NCI-H128 (cell line): ENCODE measurements at regions not wholly inside any gene's neighbourhood (a gene's known extent, or its start where the extent isn't known, plus 50 kb on each side); places are given as distances from the start of the nearest gene placed in this dataset.

Experiments
- DNase-seq: peaks from one replicate; lab custom pipeline; 2025; ENCODE audit not compliant: unreplicated experiment; lab: John Stamatoyannopoulos, UW

DNA sequence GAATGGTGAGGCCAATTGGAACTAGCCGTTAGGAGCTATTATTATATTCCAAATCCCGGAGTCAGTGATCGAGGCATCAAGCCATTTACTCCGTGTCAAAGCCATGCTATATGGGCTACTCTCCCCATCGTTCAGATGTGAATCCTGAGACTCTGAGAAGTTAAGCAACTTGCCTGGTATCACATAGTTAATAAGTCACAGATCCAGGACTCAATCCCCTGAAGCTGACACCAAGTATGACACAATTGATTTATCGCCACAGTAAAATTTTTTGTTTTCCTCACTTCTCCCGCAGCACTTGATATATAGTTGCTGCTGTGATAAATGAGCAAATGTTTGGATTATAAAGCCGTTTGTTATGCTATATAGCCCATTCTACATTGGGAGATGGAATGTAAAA lies 50.8 kb upstream of the TSHZ2 start:
- DNase-seq: no peak

DNA sequence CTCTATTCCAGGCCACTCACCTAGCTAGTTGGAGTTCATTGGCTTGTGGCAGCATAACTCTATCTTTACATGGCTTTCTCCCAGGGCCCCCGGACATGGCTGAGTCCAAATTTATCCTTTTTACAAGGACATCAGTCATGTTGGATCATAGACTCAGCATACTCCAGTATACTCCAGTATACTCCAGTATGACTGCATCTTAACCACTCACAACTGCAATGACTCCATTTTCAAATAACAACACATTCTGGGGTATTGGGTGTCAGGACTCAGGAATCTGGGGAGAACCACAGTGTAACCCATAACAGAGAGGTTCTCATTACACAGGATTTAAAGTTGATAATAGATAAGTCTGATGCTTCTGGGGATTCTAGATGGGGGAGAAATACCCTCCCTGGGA lies 53.8 kb upstream of the TSHZ2 start:
- DNase-seq: no peak

DNA sequence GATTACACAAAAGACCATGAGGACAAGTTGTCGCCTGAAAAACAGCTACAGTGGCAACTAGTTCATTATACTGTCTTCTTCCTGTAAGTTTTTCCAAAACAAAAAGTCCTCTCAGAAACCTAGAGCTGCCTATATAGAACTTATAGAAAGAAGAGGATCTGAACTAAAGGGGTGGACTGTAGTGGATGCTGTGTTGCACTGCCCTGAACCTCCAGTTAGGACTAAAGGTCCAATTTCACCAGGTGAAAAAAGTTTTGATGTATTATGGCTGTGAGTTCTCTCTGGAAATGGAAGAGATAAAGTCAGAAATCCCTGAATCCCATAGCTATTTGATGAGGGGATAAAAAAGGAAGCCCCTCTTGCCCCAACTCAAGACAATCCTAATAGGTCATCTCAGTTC lies 56.6 kb upstream of the TSHZ2 start:
- no peak for DNase-seq

DNA sequence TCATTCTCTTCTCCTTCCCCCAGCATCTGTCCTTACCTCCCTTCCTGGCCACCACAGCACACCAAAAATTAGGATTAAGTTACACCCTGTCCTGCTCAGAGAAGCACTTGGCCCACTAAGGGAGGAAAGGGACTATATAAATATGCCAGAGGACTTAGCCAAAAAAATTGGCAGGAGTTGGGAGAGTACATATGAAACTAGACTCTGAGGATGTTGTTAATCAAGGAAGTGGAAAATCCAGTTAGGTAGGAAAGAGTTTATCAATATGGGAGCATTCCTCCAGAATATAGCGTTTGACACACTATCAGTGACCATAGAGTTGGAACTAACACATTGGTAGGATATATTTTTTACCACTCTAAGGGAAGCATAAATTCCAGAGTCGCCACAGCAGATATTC lies 57.3 kb upstream of the TSHZ2 start:
- DNase-seq: no peak

DNA sequence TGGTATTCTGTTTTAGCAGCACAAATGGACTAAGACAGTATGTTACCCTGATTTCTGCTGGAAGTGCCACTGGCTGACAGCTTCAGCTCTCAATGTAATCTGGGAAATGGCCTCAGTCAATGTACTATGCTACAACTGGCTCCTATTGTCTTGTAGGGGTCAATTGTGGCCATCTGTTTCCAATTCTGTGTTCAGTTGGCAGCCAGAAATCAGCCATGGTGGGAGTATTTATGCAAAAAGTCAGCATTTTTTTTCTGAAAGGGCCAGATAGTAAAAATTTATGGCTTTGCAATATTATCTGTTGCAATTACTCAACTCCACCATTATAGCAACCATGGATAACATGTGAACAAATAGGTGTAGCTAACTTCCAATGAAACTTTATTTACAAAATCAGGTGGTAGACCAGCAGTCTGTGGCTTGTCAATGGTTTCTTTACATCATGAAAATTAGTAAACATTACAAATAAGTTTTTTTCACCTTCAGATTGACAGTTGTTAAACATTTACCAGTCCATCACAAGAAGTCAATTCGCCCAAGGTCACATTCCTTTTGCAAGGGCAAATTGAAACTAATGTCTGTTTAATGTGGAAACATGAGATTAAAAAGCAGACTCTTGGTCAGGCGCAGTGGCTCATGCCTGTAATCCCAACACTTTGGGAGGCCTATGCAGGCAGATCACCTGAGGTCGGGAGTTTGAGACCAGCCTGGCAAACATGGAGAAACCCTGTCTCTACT lies 58.3 kb upstream of the TSHZ2 start:
- no peak for DNase-seq

DNA sequence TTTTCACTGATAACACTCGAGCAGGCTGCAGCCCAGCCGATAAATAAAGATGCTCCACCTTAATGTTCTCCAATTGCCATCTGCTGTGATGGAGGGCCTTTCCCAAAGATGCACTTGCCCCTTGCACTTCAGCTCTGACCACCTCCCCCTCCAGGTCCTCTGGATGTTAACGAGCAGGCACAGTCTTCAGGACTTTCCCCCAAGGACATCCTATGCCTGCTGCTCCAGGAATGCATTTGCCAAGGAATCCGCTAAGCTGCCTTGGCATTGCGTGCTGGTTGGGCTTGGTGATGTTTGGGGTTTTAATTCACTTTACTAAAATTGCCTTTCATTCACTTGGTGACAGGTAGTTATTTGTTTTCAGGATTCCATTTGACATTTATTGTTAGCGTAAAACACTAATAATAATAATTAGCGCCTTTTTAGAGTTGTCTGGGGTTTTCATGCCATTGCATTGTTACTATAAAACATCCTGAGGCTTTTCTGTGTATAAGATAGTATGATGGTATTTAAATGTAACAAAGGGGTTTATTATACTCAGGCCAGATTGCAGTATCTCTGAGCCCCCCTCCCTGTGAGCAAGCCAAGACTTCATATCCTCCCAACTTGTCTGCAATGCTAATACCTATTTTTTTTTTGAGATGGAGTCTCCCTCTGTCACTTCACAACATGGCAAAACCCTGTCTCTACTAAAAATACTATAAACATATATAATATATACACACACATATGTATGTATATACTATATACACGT lies 66.7 kb upstream of the TSHZ2 start:
- DNase-seq: no peak

DNA sequence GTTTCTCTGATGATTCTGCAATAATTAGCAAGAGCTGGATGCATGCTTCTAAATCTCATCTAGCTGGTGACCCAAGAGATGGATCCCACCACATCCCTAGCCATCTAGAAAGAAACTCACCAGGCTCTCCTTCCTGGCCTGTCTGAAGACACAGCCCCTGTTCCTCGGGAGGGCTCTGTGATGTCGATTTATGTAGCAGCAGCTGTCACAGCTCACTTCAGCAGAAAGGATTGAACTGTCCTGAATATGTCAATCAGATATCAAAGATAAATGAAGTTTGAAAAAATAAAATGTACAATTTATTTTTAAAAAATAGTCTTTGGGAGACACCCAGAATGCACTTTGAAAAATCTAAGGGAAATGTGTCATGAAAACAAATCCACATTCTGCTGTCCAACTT lies 67.3 kb upstream of the TSHZ2 start:
- no peak for DNase-seq

DNA sequence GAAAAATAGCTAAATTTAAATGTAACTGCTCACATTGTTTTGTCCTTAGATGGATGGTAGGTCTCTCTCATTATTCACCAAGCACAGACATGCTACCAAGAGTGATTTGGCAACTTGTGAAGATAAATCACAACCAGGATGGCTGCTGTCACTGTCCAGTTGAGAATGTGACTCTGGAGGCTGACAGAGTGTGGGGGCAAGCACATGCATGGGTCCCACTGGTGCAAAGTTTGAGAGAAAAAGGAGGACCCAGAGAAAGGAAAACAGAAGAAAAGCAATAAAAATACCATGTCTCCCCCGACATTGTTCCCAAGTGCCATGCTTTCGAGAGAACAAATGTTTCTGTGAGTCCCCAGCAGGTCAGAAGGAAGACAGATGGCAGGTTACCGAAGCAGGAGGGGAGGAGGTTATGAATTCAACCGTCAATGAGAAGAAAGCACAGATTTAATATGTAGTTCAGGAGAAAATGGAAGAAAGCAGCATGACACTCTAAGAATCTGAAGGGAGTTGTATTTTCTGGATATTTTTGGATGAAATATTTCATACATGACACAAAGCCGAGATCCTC lies 73.0 kb upstream of the TSHZ2 start:
- DNase-seq: no peak

DNA sequence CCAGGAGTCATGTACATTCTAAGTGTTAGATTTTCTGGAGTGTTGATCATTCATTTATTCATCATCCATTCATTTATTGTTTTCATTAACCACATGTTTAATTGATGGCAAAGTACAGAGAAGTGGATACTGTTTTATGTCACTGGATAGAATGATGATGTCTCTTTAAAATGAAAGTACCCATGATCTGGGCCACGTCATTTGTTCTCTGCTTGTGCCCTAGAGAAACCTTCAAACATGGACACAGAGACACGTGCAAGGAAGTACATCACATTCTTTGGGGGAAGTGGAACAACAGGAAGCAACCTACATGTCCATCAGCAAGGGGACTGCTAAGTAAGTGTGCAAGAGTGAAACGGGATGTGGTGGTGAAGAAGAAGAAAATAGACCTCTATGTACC lies 75.8 kb upstream of the TSHZ2 start:
- DNase-seq: no peak

DNA sequence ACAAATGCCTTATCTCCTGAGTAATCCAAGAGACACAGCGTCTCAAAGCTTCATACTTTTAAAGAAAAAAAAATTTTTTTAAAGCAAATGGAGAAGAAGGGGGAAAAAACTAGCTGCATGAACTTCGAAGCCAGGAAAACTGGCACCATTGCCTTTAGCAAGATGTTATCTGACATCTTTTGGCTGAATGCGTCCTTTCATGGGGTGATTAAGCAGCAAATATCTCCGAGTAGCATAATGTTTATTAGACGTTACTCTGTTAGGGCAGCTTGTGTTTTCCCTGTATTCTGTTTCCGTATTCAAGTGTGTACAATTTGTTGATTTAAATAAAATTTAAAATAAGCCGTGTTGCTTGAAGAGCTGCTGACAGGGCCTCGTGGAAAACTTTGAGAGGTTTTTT lies 76.5 kb upstream of the TSHZ2 start:
- no peak for DNase-seq

DNA sequence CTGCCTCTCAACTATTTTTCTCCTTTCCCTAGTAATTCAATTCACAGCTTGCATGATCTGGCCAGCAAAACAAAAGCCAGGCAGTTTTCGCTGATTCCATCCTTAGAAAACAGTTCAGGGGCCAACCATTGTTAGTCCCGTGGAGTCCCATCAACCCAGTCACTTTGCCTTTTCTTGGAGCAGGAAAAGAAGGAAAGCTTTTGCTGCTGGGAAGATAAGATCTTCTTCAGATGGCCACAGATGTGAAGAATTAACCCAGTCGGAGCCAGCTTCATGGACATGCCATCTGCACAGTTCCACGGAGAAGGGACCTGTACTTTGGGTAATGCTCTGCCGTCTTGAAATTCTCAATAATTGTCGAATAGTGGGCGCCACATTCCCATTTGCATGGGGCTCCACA lies 76.9 kb upstream of the TSHZ2 start:
- DNase-seq: no peak

DNA sequence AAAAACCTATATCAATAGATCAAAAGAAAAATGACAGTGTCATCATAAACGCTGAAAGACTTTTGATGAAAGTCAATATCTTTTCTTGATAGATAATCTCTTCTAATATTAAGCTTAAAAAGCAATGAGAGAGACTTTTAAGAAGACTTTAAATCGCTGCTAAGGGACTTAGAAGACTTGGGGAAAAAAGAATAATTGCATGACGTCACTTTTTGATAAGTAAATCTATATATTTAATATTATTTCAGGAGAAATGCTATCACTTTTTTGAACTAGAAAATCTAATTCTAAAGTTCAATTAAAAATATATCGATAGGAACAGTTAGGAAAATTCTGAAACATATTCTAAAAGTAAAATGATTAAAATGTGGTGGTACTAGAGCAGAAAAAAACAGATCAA lies 78.7 kb upstream of the TSHZ2 start:
- DNase-seq: no peak

DNA sequence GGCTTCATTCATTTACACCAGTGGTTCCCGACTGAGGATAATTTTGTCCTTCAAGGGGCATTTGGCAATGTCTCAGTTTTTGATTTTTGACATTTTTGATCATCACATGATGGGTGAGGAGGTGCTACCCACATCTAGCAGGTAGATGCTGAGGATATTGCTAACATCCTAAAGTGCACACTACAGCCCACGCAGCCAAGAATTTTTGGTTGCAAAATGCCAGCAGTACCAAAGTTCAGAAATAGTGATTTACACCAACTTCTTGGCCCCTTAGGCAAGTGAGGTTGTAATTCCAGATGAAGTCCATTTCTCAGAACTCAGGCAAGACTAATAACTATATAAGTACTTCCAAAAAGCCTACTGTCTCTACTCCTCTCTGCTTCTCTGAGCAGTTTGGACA lies 80.1 kb upstream of the TSHZ2 start:
- DNase-seq: no peak

DNA sequence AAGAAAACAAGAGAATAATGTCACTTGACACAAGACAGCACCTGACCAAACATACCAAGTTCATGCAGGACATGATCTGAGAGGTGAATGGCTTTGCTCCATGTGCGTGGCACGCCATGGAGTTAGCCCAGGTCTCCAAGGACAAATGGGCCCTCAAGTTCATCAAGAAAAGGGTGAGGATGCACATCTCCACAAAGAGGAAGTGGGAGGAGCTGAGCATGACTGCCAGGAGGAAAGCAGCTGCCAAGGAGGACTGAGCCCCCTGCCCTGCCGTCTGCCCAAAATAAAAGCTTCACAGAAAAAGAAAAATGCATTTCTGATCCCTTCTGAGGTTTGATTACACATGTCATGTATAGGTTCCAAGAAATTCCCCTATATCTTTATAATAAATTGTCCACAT lies 82.0 kb upstream of the TSHZ2 start:
- DNase-seq: no peak

DNA sequence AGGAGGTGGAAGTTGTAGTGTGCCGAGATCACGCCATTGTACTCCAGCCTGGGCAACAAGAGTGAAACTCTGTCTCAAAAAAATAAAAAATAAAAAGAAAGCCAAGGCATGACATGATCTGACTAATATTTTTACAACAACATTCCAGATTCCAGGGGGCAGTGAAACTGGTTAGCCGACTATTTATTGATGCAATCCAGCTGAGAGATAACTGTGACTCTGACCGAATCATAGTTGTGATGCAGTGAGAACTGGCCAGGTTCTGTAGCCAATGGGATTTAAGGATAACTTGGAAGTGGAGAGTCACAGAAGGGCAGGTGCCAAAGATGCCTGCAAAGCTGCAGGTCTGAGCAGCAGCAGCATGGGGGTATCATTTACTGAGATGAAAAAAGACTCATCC lies 82.9 kb upstream of the TSHZ2 start:
- no peak for DNase-seq

DNA sequence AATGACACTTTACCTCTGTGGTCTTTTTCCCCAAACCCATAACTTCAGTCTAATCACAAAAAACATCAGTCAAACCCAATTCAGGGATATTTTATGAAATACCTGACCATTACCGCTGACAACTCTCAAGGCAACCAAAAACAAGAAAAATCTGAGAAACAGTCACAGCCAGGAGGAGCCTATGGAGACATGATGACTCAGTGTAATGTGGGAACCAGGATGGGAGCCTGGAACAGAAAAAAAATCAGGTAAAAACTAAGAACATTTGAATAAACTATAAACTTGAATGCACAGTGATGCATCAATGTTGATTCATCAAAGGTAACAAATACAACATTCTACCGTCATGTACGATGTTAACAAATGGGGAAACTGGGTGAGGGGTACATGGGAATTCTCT lies 84.1 kb upstream of the TSHZ2 start:
- DNase-seq: no peak

DNA sequence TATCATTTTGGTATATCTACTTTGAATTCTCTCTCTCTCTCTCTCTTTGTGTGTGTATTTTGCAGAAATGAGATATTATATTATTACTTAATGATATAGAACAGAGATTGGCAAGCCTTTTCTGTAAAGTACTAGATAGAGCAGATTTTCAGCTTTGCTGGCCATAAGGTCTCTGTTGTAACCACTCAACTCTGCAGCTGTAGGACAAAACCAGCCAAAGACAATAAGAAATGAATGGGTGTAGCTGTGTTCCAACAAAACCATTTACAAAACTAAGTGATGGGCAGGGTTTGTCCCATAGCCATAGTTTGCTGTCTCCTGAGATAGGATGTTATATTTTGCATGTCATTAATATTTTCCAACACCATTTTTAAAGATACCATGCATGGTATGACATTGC lies 91.2 kb upstream of the TSHZ2 start:
- no peak for DNase-seq

DNA sequence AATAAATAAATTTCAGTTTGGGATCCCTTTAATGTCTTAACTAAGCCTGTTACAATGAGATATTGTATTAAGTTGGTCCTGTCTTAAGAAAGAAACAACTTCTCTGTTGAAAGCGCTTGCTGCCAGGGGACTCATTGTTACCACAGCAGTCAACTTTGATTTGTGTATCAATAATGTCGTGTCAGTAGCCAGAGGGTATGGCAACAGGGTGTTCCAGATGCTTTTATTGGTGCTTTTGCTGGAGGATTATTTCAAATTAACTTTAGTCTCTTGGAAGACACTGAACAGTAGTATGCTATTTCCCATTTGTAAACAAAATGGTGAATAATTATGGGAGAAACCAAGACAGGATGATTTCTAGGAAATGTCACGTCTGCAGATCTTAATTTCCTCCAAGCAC lies 91.9 kb upstream of the TSHZ2 start:
- no peak for DNase-seq

DNA sequence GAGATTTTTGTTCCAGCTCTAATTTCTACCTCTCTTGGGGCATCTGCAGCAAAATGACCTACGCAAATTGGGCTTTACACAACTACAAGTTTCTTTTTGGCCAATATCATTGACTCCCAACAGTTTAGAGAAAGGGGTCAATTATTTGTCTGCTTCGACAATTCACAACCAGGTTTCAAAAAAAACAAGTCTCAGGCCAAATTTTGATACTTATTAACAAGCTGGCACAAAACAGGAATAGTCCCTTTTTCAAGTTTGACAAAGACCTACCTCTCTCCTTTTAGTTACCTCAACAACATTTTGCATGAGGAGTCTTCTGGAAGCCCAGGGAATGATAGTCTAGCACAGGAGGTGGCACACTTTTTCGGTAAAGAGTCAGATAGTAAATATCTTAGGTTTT lies 97.9 kb upstream of the TSHZ2 start:
- no peak for DNase-seq

DNA sequence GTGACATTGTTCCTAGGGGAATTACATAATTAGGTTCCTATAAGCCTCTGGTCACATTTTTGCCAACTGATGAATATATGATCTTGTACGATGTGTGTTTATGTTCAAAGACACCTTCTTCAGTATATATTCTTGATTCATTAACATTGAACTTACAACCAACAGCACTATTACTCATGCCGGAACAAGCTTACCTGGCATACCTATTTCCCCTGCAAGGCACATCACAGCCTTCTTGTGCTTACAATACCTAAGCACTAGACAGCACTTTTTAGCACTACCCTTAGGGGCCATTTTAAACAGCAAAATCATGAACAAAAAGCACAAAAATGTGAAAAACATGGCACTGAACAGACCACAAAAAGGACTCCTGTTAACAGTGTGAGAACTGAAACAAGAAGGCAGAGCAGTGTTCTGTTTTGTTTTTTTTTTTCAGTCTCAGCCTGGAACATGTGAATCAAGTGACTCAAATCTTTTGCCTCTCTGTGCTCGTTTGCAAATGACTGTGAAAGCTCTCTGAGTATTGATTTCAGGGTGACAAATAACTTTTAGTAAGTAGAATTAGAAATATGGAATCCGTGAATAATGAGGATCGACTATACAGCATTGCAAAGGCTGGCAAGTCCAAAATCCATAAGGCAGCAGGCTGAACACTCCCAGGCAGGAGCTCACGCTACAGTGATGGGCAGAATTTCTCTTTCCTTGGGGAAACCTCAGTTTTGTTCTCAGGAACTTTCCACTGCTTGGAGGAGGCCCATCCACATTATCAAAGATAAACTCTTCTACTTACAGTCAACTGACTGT lies 102.3 kb upstream of the TSHZ2 start:
- no peak for DNase-seq

DNA sequence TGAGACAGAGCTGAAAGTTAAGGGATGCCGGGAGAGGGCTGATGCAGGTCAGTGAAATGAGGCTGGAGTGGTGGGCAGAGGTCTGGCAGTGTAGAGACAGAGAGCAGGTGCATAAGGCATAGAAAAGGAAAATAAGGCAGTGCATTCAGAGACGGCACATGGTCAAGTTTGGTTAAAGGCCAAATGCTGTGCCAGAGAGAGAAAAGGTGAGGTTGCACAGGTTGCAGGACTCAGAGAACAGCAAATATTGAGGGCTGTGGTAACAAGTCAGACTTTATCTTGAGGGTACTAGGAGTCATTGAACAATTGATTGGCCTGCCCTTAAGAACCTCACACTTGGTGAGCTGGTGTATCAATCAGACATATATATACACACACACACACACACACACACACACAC lies 102.9 kb upstream of the TSHZ2 start:
- no peak for DNase-seq

DNA sequence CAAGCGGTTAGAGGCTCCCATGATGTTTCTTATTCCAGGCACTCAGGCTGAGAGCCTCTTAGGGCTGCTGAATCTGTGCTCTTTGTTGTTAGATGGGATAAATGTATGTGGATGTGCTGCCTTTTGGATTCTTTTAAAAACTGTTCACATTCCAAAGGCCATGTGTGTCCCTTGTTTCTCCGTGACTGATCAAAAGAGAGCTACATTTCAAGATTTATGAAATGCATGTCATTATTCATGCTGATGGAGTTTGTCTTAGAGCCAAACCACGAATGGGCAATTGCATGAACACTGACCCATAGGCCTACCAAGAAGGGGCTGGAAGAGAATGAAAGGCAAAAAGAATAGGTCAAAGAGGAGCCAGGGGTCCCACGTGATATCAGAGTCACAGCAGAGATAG lies 104.9 kb upstream of the TSHZ2 start:
- no peak for DNase-seq
